Stimulated activated CD8-positive, alpha-beta memory T cell treated with anti-CD3 and anti-CD28 coated beads, Interleukin-2, amount 100 ng/mL, for 48 hours (primary cell): ENCODE measurements at regions not wholly inside any gene's neighbourhood (a gene's known extent, or its start where the extent isn't known, plus 50 kb on each side); places are given as distances from the start of the nearest gene placed in this dataset.
"Not testable (repeated sequence)": the region's sequence is repeated elsewhere in the genome, so short reads cannot be mapped to it uniquely, and the experiment has no call there.

ENCODE experiments used
- DNase-seq, 2 donors: peaks; one replicate each; pipeline ENCODE4 v3.0.0-alpha.2; 2020; ENCODE audit warnings: low read depth in 2 of 2

DNA sequence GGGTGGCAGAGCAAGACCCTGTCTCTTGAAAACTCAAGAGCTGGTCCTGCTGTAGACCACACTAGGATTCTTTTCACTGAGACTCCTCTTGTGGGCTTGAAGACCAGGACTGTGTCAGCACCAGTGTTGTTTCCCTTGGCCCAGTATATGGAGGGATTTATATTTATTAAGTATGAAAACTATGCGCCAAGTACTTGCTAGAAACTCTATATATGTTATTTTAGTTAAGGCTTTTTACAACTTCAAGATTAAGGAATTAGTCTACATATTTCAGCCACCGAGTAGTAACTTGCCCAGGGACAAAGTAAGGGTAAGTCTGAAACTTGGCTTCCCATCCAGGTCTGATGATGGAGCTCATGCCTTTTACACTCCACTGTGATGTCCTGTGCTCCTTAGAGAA is 488.4 kb downstream of the PCNX1 start:
- no peak for DNase-seq

DNA sequence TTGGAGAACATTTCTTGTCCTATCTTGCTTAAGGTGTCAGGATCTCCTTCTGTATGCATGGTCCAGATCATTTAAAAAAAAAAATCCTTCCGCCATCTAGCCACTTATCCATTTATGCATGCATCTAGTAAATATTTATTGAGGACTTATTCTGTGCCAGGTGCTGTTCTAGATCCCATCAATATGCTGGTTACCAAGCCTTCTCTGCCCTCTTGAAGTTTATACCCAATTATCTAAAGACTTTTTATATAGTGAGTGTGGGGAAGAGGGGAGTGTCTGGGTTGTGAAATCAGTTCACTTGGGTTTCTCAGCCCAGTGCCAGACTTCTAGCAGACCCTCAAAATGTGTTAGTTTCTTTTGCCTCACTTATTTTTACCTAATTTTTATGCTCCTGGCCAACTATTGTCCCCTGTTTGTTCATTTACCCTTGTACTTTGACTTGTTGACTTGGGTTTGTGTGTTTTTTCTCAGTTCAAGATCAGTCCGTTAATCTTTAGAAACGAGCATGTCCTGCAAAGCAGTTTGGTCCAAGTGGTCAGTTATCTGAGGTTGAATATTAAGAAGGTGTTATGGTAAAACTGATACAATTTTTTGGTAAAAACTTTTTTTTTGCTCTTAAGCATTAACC is 488.9 kb downstream of the PCNX1 start:
- DNase-seq: no peak

DNA sequence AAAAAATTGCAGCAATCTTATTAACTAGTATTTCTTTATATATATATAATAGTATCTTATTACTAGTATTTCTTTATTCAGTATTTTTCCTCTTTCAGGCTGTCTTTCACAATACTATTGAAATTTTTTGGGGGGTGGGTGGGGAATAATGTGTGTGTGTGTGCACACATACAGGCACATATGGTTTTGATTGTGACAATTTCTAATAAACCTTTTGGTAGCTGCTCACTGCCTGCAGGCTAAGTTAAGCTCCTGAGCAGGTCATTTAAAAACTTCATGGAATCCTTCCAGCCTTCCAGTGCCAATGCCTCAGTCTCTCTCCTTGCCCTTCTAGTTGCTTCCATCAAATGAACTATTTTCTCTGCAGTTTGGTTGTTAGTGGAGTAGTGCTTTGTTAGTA is 490.1 kb downstream of the PCNX1 start:
- no peak for DNase-seq

DNA sequence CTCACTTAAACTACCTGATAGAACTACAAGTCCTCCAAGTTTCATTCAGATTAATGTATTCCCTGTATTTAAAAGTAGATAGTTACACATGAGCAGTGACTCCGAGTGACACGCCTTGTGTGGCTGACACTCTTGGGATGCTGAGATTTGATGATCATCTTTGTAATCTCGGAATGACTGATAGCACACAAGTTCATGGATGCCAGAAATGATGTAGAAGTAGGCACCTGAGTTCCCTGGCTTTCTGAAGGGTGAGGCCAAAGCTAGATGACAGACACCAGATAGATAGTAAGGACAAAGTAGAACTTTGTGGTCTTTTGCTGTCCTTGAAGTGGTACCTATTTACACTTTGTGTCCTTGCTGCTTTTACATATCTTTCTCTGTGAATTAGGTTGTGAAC is 491.2 kb downstream of the PCNX1 start:
- DNase-seq: no peak

DNA sequence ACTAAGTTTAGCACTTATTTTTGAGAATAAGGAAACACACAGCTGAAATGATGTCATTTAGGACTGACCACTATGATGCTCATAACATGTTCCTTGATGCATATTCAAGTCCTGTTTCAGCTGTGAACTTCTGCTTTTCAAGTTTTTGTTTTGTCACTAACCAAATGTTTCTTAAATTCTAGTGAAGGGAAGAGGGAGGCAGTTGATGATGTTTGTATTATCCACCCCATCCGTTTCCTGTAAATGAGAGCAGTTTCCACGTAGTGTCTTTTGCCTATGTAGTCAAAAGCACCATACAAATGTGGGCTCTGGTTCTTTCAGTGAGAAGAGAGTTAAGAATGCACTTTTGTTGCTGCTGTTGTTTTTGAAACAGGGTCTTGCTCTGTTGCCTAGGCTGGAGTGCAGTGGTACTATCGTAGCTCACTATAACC is 491.8 kb downstream of the PCNX1 start:
- no peak for DNase-seq

DNA sequence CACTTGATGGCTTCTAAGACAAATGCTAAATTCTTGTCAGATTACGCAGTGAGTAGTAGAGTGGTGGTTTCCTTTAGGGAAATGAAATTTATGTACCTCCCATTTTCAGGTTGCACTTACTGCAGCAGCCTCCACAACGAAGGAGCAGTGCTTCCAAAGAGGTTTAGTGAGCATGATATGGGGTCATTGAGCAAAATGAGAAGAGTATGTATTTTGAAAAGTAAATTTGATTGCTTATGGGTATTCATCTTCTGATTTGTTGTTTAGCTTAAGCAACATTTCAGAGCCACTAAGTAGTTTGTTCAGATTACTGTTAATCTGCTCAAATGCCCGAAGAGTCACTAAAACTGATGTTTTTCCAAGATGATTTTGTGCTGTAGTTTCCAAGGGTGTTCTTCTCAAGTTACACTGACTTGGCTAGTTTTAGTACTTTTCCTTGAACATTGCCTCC is 493.6 kb downstream of the PCNX1 start:
- DNase-seq: no peak

DNA sequence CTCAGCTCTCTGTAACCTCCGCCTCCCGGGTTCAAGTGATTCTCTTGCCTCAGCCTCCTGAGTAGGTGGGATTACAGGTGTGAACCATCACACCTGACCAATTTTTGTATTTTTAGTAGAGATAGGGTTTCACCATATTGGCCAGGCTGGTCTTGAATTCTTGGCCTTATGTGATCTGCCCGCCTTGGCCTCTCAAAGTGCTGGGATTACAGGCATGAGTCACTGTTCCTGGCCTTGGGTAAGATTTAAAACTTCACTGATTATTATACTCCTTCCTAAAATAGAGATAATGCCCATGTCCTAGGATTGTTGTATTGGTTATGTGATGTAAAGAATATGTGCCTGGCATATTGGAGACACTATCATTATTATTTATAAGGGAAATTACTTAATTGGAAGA is 495.2 kb downstream of the PCNX1 start:
- DNase-seq: not testable (repeated sequence)

DNA sequence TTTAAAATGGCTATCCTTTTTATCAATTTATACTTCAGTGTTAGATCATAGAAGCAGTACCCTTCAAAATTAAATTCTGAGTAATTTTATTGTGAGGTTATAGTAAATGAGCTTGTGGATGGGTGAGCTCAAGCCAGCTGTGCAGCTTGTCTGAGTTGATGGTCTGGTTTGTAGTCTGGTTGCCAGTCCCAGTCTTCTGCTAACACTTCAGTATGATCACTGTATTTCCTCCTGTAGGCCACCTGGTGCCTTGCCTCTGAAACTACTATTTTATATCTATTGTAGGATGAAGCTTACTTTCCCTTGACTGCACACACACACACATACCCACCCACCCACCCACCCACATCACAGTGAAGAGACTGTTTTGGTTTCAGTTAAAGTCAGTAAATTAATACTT is 496.4 kb downstream of the PCNX1 start:
- no peak for DNase-seq

DNA sequence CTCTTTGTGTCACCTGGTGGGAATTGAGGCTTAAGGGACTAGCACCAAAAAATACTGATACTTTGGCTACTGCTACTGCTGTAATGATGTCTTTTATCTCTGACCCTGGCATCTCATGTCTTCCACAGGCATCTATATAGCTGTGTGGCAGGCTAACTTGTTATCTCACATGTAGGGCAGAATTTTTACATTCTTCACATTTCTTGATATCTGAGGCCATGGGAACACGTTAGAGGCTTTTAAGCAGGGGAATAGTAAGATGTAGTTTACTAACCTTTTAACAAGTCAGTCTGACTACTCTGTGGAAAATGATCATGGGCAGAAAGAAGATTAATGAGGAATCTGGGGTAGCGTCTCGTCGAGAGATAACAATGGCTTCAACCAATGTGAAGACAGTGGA is 498.4 kb downstream of the PCNX1 start:
- DNase-seq: no peak

DNA sequence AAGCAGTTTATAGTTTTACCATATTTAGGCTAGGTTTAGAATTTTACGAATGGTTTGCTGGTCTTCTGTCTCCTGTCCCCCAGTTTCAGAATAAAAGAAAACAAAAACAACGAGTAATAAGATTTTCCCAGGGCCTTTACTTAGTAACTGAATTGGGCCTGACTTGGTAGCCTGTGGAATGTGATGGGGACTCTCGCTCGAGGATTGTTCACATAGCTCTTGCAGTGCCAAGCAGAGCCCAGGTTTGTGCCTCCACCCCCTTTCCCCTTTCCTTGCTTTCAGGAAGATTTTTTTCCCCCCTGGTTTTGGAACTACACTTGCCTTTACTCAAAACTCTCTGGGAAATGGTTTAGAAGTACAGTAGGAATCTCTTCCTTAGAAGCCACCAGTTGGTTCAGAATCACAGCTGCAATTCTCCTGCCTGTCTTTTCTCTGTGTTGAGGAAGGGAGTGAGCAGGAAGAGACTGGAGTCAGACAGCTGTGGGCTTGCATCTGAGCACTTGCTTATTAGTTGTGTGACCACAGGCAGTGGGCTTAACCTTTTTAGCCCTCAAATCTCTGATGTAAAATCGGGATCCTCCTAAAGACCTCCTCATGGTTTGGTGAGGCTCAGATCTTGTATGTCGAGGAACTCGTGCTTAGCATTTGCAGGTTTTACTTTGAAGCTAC is 501.2 kb downstream of the PCNX1 start:
- DNase-seq: no peak

DNA sequence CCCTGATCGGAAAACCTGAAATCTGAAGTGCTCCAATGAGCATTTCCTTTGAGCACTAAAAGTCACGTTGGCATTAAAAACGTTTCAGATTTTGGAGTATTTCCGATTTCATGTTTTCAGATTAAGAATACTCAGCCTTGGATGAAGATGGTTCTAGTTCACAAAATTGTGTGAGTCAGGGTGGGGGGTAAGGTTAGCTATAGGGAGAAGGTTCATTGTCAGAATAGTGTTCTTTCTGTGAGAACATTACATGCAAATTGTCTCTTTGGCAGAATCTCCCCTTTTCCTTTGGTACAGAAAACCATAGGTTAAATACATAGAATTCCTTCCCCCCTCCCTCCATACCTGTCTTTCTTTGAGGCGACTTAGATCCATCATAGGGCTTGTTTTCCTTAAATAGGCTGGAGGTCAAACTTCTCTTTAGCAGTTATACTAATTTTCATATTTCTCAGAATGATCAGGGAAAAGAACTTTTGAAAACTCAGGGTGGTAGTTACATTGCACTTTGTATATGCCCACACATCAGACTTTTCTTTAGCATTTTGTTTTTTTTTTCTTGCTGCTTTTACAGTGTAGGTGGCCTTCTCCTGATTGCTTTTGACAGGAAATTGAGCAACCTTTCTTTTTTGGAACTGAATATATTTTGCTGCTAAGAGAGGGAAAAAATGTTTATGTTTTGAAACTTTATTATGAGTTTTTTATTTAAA is 503.5 kb downstream of the PCNX1 start:
- no peak for DNase-seq

DNA sequence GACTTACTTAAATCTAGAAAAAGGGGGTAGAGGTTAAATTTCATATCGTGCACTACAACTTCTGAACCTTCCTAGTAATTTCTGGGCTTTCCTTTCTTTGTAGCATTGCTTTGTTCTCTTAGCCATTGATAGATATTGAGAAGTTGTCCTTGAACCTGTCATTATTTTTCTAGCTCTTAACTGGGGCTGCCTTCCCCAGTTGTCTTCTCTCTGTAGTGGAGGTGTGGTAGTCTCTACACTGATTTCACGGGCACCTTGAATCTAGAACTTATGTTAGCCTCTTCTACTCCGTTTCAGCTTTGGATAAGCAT is 504.0 kb downstream of the PCNX1 start:
- no peak for DNase-seq

DNA sequence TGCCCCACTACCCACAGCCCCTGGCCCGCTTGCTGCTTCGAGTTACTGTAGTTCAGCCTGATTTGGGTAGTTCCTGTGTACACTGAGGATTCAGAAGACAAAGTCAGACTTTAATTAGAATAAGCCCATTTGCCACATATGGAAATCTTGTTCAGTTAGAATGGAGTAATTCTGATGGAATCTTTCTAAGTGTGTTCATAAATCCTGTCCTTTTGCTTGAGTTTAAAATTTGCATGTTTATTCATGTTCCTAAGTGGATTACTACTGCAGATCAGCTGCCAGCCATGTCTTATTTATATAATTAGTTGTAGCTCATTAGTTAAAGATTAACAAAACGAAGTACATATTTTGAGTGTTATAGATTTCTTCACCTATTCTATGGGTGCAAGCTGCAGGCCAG is 504.5 kb downstream of the PCNX1 start:
- DNase-seq: no peak

DNA sequence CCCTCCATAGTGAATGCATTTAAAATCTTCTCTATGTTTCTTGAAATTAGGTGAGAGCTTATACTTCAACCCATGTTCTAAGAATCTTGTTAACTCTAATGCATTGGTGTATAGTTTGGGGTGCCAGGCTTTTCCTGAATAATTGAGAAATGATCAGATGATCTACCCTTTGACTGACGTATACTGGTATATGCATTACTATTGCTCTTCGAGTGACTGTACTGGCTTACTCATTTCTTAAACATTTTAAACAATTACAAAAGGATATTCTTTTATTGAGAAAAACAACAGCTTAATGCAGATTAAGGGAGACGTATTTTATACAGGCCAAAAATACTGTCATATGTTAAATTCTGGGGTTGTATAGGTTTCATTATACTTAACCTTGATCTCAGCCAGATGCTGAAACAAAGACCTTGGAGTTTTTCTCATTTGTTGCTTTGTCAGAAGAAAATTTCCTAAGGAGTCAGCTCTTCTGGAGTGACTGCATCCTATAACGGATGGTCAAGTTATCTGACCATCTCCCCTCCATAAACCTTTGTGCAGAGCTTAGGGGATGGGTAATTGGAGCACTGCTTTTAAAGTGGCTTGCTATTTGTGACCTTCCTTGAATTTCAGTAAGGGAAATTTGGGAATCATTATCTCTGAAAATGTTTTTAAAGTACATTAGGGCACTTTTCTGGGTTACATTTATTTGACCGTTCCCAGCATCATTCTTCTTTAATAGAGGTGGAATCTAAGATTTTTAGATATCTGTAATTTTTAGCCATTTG is 507.6 kb downstream of the PCNX1 start:
- DNase-seq: no peak

DNA sequence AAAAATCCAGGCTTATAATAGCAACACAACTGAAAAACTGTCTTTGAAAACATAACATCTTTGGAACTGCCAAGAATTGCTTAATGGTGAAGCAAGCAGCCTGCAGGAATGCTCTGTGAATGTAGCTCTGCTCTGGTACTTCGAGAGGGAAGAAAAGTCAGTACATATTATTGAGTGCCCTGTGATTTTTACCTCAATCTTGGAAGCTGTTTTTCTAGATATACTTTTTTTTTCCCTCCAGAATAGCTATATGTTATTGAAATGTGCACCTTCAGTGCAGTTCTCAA is 508.1 kb downstream of the PCNX1 start:
- DNase-seq: no peak

DNA sequence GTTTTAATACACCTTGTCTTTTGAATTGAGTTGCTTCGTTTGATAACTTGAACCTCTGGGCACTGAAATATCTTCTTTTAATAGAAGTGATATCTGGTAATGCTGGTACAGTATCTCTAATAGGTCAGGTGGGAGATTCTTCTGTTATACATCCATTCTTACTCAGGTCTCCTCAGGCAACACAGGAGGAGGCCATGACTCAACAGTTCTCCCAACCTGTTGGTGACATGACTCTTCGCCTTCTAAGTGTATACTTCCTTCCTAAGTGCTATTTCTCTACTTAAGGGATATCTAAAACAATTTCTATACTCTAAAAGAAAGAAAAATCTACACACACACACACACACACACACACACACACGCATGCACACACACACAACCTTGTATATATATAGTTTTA is 509.1 kb downstream of the PCNX1 start:
- DNase-seq: no peak

DNA sequence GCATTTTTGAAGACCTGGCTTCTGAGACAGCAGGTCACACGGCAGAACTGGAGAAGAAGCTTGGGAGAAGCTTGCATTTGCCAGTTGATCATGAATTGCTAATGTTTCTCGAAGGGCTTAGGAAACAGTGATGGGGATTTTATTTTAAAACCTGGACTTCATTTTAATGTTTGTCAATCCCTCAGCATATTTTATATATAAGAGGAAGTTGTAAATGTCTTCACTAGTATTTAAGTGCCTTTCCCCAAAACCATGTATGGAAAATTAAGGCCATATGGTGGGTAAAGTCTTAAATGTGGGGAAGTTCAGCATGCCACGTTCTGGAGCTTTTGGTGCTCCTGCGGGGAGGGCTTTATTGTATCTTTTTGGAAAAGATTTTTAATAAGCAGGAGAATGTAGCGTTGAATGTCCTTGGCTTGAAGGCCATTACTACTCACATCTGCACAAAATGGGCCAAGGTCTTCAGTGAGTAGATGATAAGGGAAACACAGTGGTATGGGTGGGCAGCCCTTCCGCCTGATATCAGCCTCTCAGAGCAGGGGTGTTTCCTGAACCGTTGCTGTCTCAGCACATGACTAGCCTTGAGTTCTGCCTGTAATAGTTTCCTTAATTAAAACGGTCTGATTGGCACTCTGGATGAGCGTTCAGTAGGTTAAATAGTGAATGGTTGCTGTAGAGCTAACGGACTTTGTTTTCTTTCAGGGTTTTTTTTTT is 511.4 kb downstream of the PCNX1 start:
- no peak for DNase-seq

DNA sequence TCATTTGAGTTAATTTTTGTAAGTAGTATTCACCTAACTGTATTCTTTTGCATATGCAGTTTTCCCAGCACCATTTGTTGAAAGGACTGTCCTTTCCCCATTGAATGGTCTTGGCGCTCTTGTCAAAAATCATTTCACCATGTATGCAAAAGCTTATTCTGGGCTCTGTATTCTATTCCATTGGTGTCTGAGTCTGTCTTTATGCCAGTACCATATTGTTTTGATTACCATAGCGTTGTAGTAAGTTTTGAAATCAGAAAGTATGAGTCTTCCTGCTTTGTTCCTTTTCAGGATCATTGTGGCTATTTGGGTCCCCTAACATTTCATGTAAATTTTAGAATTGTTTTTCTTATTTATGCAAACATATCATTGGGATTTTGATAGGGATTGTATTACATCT is 508.7 kb upstream of the RGS6 start:
- DNase-seq: no peak

DNA sequence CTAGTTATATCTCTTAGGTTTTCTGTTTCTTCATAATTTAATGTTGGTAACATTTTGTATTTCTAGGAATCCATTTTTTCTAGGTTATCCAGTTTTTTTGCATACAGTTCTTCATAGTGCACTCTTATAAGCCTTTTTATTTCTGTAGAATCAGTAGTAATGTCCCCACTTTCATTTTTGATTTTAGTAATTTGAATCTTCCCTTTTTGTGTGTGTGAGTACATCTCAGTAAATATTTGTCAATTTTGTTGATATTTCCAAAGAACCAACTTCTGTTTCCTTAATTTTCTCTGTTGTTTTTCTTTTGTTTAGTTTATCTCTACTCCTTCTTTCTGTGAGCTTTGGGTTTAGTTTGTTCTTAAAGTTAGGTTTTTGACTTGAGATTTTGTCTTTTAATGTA is 507.3 kb upstream of the RGS6 start:
- DNase-seq: no peak

DNA sequence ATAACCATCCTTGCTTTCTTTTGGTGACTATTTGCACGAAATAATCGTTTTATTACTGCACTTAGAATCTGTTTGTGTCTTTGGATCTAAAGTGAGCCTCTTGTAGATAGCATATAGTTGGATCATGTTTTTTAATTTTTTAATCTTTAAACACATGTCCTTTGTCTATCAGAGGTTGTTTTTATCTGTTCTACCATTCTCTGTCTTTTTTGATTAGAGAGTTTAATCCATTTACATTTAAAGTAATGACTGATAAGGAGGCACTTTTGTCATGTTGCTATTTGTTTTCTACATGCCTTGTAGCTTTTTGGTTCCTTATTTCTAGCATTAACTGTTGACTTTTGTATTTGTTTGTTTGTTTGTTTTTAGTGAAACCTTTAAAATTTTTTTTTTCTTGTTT is 506.2 kb upstream of the RGS6 start:
- no peak for DNase-seq

DNA sequence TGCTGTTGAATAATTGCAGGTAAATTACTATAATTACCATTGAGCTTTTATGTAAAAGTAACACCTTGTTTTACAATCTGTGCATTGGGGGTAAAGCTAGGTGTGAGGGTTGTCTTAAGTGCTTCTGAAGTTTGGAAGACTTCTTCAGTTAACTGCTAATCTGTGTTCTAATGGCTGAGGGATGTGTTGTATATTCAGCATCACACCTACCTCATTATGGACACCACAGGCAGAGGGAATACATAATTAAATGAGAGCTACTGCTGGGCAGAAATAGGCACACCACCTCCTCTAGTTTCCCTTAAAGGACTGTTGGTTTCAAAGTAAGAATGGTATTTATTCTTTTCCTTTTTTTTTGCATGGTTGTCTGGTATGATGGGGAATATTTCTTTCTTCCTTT is 502.3 kb upstream of the RGS6 start:
- DNase-seq: no peak

DNA sequence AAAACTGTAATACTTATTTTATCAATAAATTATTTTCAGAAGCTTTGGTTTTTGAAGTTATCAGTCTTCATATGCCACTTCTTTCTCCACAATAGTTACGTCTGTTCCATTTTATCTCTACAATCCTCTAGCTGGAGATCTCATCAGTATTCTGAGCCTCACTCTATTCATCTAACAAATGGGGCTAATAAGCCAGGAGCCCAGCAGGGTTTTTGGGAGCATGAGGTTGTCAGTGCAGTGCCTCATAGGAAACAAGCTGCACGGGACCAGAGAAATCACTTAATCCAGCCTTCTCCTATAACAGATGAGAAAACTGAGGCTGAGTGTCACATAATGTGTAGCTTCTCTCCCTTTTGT is 501.9 kb upstream of the RGS6 start:
- no peak for DNase-seq
